8988T (cell line): ENCODE measurements at regions not wholly inside any gene's neighbourhood (a gene's known extent, or its start where the extent isn't known, plus 50 kb on each side); places are given as distances from the start of the nearest gene placed in this dataset.
"Not testable (repeated sequence)": the region's sequence is repeated elsewhere in the genome, so short reads cannot be mapped to it uniquely, and the experiment has no call there.

Experiments used
- DNase-seq: peaks from one replicate; pipeline ENCODE4 v3.0.0; 2011

DNA sequence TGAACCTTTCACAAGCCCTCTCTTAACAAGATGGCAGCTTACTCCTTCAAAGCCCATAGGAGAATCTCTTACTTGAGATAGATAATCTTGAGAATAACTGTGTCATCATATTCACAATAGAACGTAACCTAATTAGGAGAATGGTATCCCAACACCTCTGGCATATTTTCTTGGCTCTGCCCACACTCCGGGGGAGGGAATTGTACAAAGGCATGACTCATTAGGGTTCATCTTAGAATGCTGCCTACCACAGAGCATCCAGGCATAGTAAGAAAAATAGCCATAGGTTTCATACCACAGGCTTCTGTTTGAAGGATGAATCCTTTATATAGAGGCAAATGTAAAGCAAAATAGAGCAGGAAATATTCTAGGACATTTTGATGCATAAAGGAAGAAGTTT, 1100.6 kb upstream of the CITED2 start:
- no peak for DNase-seq

DNA sequence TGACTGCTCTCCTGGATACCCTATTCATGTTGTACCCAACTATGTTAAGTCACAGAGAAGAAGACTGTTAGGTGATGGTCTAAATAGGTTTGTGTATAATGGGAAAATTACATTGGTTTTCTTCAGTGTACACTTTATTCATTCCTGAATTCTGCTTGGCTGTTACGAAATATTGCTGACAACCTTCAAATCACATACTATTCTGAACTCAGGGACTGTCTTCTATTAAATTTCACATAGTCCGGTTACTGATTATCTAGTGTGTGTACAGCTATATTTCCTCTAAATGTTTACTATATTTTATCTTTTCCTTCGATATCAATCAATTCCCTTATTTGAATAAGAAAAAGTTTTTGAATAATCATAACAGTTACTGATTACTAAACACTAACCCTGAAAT, 1090.3 kb upstream of the CITED2 start:
- DNase-seq, result no peak

DNA sequence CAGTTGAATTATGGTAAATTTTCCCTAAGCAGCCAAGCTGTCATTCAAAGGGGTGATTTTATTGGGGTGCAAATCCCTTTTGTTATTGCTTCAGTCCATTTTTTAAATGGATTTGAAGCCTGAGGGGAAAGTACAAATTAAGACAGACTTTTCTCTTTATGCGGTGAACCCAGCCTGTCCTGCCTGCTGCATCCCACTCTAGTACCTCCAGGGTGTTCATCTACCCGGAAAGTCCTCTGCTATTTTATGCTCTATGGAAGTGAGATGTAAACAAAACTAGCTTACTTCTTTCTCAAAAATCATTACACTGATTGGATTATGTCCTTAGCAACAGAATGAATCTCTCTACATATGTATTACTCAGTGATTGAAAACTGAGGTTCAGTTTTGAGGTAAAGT, 1088.9 kb upstream of the CITED2 start:
- no peak for DNase-seq

DNA sequence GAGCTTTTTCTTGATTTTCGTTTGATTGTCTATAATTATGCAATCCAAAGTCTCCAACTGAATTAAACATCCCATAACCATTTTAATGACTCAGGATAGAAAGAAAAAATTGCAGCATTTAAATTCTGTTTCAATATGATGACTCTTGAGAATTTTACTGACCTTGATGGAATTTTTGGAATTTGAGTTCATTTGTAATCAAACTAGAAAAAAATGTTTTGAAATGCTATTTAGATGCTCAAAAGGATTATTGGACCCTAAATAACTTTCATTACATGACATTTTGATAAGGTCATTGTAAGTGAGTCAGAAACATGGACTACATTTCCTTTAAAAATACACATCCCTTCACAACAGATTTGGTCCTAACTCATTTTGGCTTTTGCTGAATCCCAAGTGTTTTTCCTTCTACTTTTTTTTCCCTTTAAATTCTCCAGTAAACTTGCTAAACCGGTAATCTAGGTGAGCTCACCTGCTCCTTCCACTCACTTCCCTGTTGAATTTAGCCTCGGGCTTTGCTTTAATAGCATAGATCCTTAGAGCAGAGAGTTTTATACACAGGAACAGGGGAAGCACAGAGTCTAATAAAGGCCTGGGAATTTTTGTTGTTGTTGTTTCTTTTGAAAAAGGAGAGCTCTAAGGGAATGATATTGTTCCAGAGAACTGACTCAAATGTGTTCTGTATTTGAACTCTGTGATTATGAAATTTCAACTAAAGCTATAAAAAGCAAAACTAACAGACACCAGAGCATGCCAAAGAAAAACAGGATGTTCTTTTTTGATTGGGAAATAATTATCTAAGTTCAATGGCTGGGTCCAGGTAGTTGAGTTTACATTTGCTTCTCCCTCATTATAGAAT, 1088.2 kb upstream of the CITED2 start:
- no peak for DNase-seq

DNA sequence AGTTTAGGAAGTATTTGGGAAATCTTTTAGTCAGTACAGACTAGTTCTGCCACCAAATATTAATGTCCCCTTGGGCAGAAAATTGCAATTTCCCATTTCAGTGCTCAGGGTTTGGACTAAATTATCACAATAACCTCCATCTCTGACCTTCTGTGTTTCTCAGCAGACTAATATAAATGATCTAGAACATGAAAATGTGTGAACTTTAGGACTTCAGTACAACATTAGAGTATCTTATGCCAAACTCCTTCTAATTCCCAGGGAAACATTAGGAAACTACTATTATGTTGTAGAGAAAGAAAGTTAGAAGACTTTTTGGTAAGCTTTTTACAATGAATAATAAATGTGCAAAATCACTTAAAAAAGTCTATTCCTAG, 1087.6 kb upstream of the CITED2 start:
- no peak for DNase-seq

DNA sequence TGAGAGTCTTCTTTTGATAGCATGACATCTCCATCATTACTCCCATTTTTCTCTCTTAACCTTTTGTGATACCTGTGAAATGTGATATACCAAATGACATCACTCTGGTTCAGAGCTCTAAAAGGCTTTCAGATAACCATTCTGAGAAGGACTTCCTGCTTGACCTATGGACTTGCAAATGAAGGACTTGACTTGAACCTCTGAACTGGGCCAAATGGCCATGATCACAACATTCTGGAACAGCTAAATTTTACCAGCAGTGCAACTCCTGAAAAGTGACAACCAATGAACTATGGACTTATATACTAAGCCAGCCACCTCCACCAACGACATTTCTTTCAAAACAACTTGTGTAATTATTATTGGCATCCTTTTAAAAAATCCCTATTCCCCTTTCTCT, 1085.8 kb upstream of the CITED2 start:
- no peak for DNase-seq

DNA sequence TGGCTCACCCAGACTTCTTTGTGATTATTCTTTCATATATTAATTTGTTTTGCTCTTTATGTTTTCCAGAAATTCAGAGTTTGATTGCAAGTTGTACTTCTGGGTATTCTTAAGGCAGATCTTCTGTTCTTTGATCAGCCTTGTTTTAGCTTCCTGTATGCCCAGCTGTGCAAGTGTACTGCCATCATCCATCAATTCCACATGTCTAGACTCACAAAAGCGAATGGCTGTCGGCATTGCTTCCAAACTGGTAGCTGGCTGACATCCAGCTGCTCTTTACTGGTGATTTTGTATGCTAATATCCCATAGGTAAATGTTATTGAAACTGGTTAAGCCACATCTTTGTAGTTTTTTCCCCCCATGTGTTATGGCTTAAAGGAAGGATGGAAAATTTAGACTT, 1084.8 kb upstream of the CITED2 start:
- no peak for DNase-seq

DNA sequence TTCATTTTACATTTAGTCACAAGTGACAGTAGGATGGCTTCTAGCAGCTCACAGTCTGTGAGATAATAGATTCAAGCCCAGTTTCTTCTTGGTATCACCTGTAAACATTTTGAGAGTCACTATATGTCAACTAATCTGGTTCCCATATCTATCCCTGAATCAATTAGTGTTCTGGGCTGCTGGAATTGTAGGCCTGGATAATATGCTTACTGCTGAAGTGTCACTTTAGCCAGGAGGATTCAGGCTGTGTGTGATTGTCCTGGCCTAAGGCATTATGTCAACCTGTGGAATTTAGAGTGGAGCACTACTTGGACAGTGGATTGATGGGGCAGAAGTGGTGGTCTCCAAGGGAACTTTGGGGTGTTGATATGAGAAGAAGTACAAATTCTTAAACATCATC, 1071.8 kb upstream of the CITED2 start:
- no peak for DNase-seq

DNA sequence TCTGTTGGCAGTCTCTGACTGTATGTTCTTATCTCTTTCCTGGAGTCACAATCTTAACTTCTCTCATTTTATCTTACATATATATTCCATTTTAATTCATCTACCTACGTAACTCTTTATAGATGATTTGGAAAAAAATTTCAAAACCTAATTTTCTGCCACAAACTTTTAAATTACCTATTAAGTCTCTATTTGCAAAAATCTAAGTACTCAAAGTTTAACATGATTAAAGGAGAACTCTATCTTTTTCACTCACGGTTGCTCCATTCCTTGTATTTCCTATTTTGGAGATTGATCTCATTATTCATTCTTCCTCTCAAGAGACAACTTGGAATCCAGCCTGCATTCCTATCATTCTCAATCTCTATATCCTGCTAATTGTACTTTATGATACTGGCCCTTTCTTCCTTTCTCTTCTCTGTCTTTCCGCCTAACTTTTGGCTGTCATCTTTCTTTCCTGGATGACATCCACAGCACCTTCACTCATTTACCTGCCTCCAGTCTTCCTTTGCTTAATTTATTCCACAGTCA, 1071.1 kb upstream of the CITED2 start:
- DNase-seq, result no peak

DNA sequence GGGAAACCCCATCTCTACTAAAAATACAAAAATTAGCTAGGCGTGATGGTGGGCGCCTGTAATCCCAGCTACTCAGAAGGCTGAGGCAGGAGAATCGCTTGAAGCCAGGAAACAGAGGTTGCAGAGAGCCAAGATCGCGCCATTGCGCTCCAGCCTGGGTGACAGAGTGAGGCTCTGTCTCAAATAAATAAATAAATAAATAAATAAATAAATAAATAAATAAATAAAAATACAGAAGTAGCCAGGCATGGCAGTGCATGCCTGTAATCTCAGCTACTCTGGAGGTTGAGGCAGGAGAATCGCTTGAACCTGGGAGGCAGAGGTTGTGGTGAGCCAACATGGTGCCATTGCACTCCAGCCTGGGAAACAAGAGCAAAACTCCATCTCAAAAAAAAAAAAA, 1068.7 kb upstream of the CITED2 start:
- DNase-seq, result not testable (repeated sequence)

DNA sequence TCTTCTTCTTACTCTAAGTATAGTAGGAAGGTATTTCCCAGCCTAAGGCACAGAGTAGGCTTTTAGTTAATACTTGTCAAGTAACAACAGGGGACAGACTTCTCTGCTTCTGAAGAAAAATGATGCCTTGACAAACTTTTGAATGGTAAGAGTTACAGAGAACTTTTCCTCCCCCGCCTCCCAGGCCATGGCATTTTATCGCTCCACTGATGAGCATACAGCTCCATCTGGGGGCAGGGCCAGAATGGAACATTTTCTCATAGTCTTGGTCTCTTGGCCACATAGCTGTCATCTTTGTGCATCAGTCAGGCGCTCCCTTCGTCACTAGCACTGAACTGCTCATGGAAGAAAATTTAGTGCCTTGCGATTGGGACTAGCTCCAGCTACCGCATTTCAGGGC, 1066.8 kb upstream of the CITED2 start:
- DNase-seq, result no peak

DNA sequence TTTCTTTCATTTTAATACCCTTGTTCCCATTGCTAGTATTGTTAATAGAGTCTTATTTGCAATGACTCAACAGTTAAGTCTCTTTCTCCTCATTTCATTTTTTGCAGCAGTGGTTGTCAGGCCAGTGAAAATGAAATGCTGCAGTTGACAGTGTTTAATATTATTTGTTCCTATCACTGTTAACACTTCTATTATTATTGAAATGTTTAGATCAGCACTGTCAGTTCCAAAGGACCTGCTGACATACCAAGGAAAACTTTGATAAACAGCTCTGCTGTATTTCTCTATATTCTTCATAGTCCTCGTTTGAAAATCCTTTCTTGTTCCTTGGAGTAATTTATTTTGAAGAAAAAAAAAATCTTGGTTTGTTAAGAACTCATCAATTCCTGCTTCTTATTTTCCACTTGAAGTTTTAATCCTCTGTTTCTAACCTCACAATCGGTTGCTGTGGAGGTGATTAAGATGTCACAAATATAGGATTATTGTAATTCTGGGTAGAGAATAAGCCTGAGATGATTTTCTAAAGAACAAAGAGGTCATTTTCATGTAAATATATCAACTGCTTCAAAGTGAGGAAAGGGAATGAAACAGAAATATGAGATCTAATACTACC, 1065.9 kb upstream of the CITED2 start:
- DNase-seq, result no peak

DNA sequence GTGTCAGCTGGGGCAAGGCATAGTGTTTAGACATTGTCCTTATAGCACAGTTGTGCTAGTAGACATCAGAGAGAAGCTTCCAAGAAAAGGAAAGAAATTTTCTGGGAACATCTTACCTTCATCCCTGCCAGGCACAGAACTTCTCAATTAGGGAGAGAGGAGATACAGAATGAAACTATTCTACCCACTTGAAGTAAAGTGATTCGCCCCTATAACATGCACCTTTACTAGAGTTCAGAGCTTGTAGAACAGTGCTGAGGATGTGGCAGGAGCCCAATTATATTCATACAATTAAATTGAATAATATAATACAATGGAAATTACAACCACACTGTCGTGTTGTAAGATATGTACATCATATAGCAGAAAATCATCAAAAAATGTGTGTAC, 1063.9 kb upstream of the CITED2 start:
- no peak for DNase-seq

DNA sequence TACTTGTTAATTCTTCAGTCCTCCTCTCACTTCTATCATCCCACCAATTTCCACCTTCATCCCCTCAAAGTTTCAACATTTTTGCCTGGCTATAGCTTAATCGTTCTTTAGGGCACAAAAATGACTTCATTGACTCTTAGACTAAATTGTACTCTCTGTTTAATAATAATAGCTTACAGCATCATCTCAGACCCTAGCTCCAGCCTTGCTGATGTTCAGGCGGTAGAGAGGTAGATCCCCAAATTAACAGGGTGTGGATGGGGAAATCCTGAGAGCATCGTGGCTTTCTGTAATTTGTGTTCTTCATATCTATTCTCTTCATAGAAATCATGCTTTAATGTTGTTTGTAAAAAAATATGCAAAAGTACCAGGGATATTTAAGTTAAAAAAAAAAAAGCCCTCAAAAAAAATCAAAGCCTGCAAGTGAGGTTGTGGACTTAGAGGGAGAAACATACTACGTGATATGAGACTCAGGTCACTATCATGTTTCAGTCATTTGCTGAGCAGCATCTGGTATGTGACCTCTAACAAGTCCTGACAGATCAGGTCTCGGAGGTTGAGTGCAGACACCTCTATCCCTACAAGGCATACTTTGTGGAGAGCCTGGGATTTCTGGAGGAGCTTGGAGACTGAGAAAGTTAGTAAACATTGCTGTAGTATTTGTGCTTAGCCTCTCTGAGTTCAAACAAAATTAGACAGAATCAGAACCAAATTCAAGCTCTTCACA, 1063.3 kb upstream of the CITED2 start:
- DNase-seq, result no peak

DNA sequence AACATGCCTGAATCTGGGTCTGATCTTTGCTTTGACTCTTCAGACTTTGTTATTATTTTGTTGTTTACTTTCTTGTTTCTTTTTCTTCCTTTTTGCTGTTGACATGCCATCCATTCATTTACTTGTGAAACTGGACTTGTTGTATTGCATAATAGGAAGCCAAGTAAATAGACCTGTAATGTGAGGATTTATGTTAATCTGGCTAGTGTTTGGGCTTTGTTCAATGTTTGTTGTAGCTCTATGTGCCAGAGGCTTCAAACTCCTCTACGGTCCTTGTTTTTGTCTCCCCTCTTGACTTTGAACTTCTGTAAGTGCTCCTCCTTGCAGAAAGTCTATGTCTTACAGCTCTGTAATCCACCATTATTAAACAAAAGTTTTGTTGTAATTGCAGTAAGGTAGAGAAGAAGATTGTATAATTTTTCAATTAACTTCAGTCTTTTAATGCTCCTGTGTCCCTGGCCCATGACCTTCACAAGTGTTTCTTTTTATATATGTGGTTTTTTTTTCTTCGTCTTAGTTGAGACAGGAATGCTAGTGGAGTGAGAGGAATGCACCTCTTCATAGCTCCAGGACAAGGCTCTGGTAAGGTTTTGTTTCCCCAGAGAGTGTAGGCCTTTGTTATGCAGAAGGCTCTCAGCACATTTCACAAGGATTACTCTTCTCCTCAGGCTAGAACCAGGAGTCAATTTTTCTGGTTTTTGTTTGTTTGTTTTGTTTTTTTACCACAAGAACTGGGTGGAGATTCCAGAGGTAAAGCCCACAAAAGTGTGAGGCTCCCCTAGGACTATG, 1061.8 kb upstream of the CITED2 start:
- no peak for DNase-seq

DNA sequence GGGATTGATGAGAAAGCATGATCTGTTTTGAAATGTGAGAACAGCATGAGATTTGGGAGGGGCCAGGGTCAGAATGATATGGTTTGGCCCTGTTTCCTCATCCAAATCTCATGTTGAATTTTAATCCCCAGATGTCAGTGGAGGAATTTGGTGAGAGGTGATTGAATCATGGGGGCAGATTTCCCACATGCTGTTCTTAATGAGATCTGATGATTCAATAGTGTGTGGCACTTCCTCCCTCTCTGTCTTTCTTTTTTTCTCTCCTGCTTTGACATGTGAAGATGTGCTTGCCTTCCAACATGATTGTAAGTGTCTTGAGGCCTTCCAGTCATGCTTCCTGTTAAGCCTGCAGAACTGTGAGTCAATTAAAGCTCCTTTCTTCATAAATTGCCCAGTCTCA, 1060.3 kb upstream of the CITED2 start:
- no peak for DNase-seq

DNA sequence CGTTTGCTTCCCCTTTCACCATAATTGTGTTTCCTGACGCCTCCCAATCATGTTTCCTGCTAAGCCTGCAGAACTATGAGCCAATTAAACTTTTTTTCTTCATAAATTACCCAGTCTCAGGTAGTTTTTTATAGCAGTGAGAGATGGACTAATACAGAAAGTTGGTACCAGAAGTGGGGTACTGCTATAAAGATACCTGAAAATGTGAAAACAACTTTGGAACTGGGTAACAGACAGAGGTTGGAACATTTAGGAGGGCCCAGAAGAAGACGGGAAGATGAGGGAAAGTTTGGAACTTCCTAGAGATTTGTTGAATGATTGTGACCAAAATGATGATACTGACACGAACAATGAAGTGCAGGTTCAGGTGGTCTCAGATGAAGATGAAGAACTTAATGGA, 1058.6 kb upstream of the CITED2 start:
- DNase-seq, result no peak

DNA sequence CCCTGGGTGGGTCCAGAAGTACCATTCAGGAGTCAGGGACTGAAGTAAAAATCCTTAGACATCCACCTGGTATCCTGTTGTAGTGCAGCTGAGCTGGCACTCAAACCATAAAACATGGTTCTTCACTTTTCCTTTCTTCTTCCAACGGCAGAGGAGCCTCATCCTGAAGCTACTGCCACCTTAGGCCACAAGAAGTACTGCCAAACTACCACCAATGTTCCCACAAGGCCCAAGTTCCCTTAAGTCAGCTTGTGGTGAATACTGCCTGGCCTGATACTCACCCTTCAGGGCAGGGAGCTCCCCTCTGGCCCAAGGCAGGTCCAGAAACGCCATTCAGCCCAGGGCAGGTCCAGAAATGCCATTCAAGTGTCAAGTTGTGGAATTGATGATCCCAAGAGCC, 1053.4 kb upstream of the CITED2 start:
- no peak for DNase-seq

DNA sequence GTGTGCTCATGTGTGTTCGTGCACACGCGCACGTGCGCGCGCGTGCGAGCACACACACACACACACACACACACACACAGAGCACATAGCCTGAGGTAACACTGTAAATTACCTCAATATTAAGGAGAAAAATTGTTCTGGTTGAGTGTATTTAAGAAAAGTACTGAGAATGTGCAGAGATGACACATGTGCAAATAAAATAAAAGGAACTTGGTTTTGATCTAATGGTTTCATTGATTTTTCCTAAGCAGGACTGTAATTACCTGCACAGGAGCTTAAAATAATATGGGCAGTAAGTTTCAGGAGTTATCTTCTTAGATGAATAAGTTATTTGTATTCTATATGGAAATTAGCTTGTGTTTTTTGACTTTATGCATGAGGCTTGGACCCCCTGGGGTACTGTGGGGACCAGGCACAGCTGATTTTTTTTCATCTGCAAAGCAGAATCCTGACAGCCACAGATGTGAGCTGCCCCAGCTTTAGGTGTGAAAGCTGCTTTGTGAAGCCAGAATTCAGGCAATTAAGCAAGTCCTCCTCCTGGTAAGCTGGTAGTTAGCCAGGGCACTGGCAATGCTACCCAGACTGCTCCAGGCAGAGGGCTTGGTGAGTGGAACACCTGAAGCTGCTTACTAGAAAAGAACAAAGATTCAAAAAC, 1040.6 kb upstream of the CITED2 start:
- DNase-seq, result no peak

DNA sequence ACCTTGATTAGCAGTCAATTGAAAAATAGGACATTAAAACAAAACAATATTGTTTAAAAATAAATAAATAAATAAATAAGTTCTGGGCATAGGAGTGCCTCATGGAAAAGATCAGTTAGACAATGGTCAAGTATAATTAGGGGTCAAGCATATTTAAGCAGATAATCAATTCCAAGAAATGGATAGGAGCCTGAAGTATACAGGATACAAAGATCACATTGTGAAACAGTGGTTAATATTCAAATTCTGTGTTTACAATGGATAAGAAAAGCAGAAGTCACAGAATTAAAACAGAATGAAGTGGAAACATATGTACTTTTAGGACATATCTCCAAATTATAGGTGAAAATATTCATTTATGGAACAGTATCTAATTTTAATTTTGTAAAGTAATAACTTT, 1028.6 kb upstream of the CITED2 start:
- DNase-seq, result no peak

DNA sequence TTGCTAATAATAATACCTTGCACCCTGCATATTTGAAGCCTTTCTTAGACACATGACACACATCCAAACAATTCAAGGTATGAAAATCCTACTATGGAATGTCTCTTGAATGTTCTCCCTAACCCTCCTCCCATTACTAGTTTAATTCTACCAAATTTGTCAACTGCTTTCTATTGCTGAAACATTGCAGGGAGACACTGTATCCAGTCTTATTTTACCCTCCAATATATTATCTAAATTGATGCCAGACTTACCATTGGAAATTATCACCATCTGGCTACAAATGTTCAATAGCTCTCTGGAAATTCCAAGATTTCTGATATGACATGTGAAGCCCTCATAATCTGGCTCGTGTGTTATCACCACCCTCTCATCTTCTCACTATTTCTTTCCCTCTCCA, 1027.3 kb upstream of the CITED2 start:
- no peak for DNase-seq

DNA sequence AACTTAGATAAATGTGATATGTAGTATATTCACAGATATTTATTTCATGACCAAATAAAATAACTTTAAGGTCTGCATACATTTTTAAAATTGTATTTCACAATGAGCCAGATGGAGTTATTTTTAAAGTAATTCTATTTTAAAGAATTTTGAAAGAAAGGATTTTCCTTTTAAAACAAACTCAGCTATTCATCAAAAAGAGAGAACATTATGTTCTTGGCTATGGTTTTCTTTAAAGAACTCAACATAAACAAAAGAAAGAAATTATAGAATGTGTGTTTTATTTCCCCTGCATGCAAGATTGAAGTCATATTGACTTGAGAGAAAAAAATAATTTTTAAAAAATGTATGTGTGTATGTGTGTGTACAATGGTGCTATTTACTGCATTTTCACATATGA, 1023.6 kb upstream of the CITED2 start:
- no peak for DNase-seq

DNA sequence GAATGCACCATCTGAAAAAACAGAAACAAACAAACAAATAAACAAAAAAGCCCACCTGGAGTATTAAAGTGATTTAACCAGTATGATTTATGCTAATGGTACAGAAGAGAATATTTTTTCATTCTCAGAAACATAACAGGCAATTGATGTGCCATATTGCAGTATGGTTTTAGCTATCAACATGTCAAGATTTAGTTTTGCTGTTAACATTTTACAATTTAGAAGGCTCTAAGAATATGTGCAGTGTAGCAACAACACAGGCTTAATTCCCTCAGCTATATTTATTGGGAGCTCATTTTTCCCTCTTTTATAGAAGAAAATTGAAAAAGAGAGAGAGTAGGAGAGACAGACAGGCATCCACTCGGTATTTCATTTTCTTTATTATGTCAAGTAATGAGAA, 1022.7 kb upstream of the CITED2 start:
- DNase-seq, result no peak
